Erythroblast (primary cell): ENCODE measurements at regions not wholly inside any gene's neighbourhood (a gene's known extent, or its start where the extent isn't known, plus 50 kb on each side); places are given as distances from the start of the nearest gene placed in this dataset.
"Not testable (repeated sequence)": the region's sequence is repeated elsewhere in the genome, so short reads cannot be mapped to it uniquely, and the experiment has no call there.

Experiments used
- DNase-seq, 2 experiments: peaks; one replicate each; lab custom pipeline; 2025; lab: John Stamatoyannopoulos, UW
- GATA1 ChIP-seq: IDR thresholded peaks from 2 replicates; pipeline ENCODE4 v1.6.1; 2011; ENCODE audit warnings: low read depth, mild to moderate bottlenecking, control low read depth, low read length, moderate library complexity
- POLR2A ChIP-seq: IDR thresholded peaks from 2 replicates; pipeline ENCODE4 v1.6.1; 2011; ENCODE audit warnings: mild to moderate bottlenecking, low read length

- no peak for DNase-seq
- no peak for TF ChIP-seq POLR2A
- no peak for TF ChIP-seq GATA1
Observed at GRCh38 chr3:187852842-187853730, 107.8 kb upstream of the BCL6 start.

GRCh38 chr3:187855131-187855530 is 109.9 kb upstream of the BCL6 start:
- DNase-seq, result no peak
- TF ChIP-seq POLR2A (no peak), GATA1 (no peak)

GRCh38 chr3:187856555-187856954 is 111.3 kb upstream of the BCL6 start:
- no peak for DNase-seq
- no peak for TF ChIP-seq GATA1
- no peak for TF ChIP-seq POLR2A

- TF ChIP-seq POLR2A, result no peak
- TF ChIP-seq GATA1, result no peak
Observed at GRCh38 chr3:187858041-187858440, 112.8 kb upstream of the BCL6 start.

GRCh38 chr3:187858711-187859110 is 113.4 kb upstream of the BCL6 start:
- DNase-seq, result no peak
- TF ChIP-seq POLR2A (no peak), GATA1 (no peak)

More at GRCh38 chr3:187858041-187858440, 112.8 kb upstream of the BCL6 start:
- DNase-seq, result no peak

GRCh38 chr3:187862701-187863277 is 117.5 kb upstream of the BCL6 start:
- DNase-seq, result not testable (repeated sequence)

GRCh38 chr3:187870360-187871203 is 125.3 kb upstream of the BCL6 start:
- TF ChIP-seq GATA1 (no peak), POLR2A (no peak)
- no peak for DNase-seq

GRCh38 chr3:187871204-187871591 is 125.9 kb upstream of the BCL6 start:
- TF ChIP-seq POLR2A (no peak), GATA1 (no peak)
- no peak for DNase-seq

- TF ChIP-seq POLR2A (no peak), GATA1 (no peak)
- DNase-seq, result no peak
Observed at GRCh38 chr3:187871848-187872247, 126.6 kb upstream of the BCL6 start.

- no peak for DNase-seq
- TF ChIP-seq GATA1 (no peak), POLR2A (no peak)
Observed at GRCh38 chr3:187873843-187874242, 128.6 kb upstream of the BCL6 start.

- DNase-seq, result no peak
- TF ChIP-seq POLR2A (no peak), GATA1 (no peak)
Observed at GRCh38 chr3:187875863-187876262, 130.6 kb upstream of the BCL6 start.

- DNase-seq, result no peak
- TF ChIP-seq POLR2A (no peak), GATA1 (no peak)
Observed at GRCh38 chr3:187878772-187879518, 133.7 kb upstream of the BCL6 start.

GRCh38 chr3:187880441-187880840 is 135.2 kb upstream of the BCL6 start:
- no peak for DNase-seq
- TF ChIP-seq POLR2A (no peak), GATA1 (no peak)
